ENCODE measurements at regions not wholly inside any gene's neighbourhood (a gene's known extent, or its start where the extent isn't known, plus 50 kb on each side); places are given as distances from the start of the nearest gene placed in this dataset.

GRCh38 chr3:30945291-30945690 lies 50.8 kb upstream of the GADL1 start:
- DNase-seq (ENCODE audit: low spot score): no peak

DNA sequence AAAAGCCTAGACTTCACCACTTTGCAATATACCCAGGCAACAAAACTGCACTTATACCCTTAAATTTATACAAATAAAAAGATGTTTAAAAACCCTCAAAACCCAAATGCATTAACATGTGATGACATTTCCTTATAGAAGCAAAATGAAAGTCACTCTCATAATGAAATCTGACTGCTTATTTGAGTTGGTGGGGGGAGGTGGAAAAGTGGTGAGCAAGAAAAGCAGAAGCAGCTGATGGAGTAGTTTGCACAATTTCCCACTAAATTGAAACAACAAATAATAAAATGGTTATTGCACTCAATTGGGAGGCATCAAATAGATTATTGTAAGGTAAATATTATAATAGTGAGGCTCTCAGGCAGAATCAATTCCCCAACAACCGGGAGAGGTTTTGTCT lies 54.0 kb upstream of the GADL1 start:
- no peak for DNase-seq (ENCODE audit: low spot score)

GRCh38 chr3:30951826-30952225 lies 57.4 kb upstream of the GADL1 start:
- DNase-seq (ENCODE audit: low spot score): no peak

- DNase-seq (ENCODE audit: low spot score): peak; percentile 66
These were observed 58.3 kb upstream of the GADL1 start for GRCh38 chr3:30952786-30953185.

- DNase-seq (ENCODE audit: low spot score): no peak
These were observed 60.0 kb upstream of the GADL1 start for GRCh38 chr3:30954426-30954825.

DNA sequence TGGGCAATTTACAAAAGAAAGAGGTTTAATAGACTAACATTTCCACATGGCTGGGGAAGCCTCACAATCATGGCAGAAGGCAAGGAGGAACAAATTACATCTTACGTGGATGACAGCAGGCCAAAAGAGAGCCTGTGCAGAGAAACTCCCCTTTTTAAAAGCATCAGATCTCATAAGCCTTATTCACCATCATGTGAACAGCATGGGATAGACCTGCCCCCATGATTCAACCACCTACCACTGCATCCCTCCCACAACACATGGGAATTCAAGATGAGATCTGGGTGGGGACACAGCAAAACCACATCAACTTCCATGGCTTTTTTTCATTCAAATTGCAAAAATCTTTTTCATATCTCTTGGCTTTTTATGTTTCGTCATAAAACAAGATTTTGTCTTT lies 67.6 kb upstream of the GADL1 start:
- DNase-seq (ENCODE audit: low spot score): no peak

DNA sequence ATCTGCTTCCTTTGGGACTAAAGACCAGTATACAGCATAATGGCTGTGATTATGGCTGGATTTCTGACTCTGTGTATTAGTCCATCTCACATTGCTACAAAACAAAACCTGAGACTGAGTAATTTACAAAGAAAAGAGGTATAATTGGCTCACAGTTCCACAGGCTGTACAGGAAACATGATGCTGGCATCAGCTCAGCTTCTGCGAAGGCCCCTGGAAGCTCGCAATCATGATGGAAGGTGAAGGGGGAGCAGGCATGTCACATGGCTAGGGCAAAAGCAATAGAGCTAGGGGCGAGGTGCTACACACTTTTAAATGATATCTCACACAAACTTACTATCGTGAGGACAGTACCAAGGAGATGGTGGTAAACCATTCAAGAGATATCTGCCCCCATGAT lies 68.0 kb upstream of the GADL1 start:
- no peak for DNase-seq (ENCODE audit: low spot score)

GRCh38 chr3:30963223-30963722 lies 68.8 kb upstream of the GADL1 start:
- no peak for DNase-seq (ENCODE audit: low spot score)

GRCh38 chr3:30964612-30965011 lies 70.2 kb upstream of the GADL1 start:
- no peak for DNase-seq (ENCODE audit: low spot score)

GRCh38 chr3:30966896-30967295 lies 72.4 kb upstream of the GADL1 start:
- DNase-seq (ENCODE audit: low spot score): no peak

DNA sequence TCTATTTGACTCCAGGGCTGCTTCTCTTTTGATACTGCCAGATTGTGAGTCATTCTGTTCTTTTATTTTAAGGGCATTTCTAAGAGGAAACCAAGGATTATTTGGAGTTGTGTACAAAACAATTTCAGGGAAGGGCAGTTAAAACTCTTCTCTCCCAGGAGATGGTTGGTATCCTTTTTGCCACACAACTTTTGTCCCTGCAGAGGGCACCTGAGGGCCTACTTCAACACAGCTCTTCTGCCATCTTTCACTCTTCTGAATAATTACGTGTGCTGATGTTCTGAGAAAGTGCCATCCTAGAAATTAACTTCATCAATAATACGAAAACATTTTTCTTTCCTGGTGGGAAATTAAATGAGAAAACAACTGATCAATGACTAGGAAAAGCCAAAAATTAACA lies 75.7 kb upstream of the GADL1 start:
- peak; percentile 20 for DNase-seq (ENCODE audit: low spot score)

GRCh38 chr3:30972449-30972848 lies 78.0 kb upstream of the GADL1 start:
- no peak for DNase-seq (ENCODE audit: low spot score)

DNA sequence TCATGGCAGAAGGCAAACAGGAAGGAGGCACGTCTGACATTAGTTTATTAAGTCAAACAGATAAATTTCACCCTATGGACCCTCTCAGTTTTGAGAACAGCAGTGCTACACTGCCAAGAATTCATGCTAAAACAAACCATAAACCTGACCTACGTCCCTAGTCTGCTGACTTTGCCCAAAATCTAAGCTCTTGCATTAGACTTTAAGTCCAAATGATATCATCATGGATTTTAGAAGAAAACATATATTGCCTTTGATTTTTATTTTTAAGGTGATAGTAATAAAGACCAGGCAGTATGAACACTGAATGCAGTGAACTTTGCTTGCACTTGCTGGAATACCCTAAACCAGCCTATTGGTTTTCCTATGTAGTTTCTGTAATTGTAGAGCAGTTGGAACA lies 79.6 kb upstream of the GADL1 start:
- DNase-seq (ENCODE audit: low spot score): no peak

- no peak for DNase-seq (ENCODE audit: low spot score)
These were observed 83.1 kb upstream of the GADL1 start for GRCh38 chr3:30977592-30977991.

GRCh38 chr3:30980993-30981392 lies 86.5 kb upstream of the GADL1 start:
- DNase-seq (ENCODE audit: low spot score): no peak

DNA sequence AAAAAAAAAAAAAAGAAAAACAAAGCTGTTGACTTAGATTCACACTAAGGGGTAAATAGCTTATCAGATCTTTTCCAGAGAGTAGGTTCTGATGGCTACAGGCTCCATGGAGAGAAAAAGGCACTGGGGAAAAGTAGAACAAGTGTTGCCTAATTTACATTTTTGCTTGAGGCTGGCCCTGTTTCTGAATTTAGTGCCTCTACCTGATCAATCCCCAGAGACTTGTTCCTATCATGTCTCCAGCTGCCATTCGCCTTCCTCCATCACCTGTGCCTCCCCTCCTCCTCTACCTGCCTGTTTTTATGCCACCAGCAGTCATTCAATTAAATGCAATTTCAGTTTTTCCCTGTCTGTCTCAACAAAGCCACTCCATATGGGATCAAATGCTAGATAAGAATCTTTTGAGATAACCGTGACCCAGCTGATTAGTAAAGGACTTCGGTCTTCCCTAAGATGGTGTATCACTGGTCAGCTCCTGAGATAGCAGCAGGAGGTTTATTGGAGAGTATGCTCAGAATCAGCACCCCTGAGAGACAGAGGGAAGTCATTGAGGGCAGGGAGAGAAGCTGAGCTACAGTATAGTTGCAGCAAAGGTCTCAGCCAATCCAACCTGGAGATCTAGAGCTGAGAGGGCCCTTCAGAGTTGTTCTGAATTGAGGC lies 88.1 kb upstream of the GADL1 start:
- DNase-seq (ENCODE audit: low spot score): no peak

DNA sequence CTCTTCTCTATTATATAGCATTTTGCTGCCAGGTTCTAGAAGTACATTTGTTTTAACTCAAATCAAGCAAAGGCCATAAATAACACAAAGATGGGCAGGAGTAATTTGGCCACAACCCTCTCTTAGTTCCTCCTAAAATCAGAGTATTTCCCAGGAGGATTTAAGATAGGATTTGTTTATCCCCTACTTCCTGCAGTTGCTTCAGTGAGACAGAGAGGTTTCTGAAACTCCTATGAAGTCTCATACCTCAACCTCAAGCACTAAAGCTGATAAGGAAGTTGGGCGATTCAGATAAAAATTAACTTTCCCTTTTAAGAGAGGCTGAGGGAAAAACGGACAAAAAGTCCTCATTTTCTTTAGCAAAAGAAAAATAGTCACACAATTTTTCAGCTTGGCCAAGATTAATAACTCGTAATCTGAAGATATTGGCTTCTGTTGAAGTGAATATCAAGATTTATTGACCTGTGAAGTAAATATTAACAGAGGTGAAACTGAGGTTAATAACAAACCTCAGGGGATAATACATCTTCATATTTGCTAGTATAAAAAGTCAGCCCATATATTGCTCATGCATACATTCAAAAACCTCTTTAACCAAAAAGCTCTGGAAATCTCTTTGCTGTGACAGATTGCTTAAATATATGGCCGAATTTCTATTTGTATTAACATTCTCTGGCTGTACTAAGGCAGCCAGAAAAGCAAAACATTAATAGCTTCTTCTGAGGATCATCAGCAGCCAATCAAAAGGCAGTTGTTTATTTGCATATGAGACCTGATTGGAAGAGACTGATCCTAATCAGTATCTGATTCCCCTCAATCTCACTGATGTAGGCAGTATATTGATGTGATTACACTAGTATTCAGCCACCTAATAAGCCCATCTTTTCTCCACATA lies 90.6 kb upstream of the GADL1 start:
- no peak for DNase-seq (ENCODE audit: low spot score)

DNA sequence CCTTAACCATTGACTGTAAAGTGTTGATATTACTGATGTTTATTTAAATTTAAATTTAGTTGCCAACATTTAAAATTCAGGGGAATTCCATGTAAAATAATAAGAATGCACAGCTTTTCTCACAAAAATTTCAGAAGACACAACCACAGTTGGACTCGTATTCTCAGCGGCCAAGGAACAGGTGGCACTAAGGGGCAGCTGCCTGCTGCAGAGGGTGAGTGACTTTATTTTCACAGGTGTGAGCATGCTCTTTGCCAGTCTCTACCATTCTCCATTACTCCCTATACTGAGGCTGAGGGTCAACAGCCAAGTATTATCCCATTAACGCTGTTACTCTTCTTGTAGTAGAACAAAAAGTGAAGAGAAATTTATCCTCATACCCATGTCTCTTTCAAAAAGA lies 92.1 kb upstream of the GADL1 start:
- DNase-seq (ENCODE audit: low spot score): no peak

DNA sequence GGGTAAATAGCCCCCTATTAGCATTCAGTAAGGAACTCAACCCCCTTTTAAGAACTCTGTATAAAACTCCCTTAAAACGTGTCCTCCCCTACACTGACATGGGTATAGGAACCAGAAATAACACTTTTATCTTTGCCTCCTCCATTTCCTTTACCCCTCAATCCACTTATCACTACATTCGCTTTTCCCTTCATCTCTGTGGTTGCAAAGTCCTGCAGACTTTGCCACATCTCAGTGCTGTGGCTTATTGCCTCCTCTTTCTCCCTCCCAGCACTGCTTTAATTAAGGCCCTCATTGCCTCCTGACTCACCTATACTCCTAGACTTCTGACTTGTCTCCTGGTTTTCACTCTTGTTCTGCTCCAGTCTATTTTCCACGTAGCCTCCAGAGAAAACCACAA lies 94.3 kb upstream of the GADL1 start:
- DNase-seq (ENCODE audit: low spot score): no peak

DNA sequence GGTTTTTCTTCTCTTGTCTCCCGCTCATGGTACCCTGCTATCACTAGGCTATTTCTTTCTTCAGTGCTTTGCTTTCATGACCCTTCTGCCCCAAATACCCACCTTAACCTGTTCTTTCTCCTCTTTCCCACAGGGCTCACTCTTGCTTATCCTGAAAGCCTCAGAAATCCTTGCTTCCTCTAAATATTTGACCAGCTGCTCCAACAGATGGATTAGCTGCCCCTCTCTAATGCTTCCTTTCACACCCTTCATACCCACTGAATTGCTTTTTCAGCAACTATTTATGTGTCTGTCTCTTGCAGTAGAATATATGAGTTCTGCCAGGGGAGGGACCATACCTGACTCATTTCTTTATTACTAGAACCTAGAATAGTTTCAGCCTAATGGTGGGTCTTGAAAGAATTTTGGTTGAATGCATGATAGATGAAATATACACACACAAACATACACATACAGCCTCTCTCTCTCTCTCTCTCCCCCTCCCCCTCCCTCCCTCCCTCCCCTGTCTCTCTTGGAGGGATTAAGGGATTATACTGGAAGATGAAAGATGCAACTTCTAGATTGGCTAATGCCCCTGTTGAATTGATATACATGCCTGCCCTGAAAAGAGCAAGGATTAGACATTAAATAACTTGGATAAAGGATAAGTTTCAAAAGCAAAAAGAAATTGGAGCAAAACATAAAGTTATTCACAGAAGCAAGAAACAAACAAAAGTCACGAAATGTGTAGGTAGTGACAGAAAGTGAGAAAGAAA lies 95.0 kb upstream of the GADL1 start:
- no peak for DNase-seq (ENCODE audit: low spot score)

DNA sequence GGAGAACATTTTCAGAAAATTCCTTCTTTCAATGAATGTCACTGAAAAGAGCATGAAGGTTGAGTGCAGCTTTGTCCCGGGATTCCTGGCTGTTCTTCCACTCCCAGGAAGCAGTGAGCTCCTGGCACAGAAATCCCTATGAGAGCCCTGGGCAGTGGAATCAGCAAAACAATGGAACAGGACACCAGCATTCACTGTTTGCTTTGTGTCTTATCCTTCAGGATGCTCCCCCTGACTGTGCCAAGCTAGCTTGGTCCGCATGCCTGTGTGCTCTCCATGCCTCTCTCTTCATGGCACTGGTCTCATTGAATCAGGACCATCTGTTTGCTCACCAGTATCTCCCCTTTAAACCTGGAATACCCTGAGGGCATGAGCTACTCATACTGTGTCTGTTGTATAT lies 102.0 kb upstream of the GADL1 start:
- no peak for DNase-seq (ENCODE audit: low spot score)

DNA sequence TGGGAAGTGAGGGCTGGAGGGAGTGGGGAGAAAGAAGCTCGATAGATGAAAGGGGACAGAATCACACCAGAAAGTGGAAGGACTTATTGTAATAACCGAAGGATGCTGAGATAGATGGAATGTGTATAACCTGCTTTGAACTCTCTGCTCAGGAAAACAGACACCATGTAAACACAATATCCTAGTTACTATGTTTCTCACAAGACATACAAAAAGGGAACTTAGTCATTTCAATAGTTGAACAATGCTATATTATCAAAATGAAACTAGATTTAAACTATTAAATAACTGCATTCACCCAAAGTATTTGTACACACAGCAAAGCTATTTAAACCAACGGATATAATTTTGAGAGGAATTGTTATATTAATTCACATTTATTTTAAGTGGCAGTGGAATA lies 108.3 kb upstream of the GADL1 start:
- DNase-seq (ENCODE audit: low spot score): no peak

All from GM03348 (cell line).